Stomach (tissue), 8 donors: ENCODE measurements at regions not wholly inside any gene's neighbourhood (a gene's known extent, or its start where the extent isn't known, plus 50 kb on each side); places are given as distances from the start of the nearest gene placed in this dataset.

ENCODE experiments used
- DNase-seq, 2 donors: peaks; one replicate each; pipeline versions ENCODE4 v3.0.0 to v3.0.0-alpha.2; 2013 to 2019
- H3K27ac ChIP-seq, 5 donors: fragments of 200-600 bp in 4 of 5; sonication (generic) in 4 of 5; one replicate each; pipeline ENCODE4 v1.5.1; 2013 to 2019; ENCODE audit warnings: mild to moderate bottlenecking in 1 of 5, moderate library complexity in 1 of 5
- H3K27me3 ChIP-seq, 3 donors: fragments of 200-600 bp; sonication (generic); one replicate each; pipeline ENCODE4 v1.5.1; 2017 to 2019; ENCODE audit warnings: mixed run types in 1 of 3
- H3K36me3 ChIP-seq, 4 donors: fragments of 200-600 bp; sonication (generic); 1 replicate in 3 of 4; 2 replicates in 1 of 4; pipeline ENCODE4 v1.5.1; 2016 to 2019
- H3K4me1 ChIP-seq, 4 donors: fragments of 200-600 bp; sonication (generic); one replicate each; pipeline ENCODE4 v1.5.1; 2016 to 2019
- H3K4me3 ChIP-seq, 4 donors: fragments of 200-600 bp; sonication (generic) in 3 of 4; one replicate each; pipeline ENCODE4 v1.5.1; 2016 to 2019; ENCODE audit warnings: mild to moderate bottlenecking in 1 of 4
- H3K9me3 ChIP-seq, 4 donors: fragments of 200-600 bp; sonication (generic); one replicate each; pipeline ENCODE4 v1.5.1; 2016 to 2019
- CTCF ChIP-seq, 7 experiments: fragments of 450-650 bp in 4 of 7; fragments of 200-600 bp in 3 of 7; sonication (generic) in 3 of 7; IDR thresholded peaks; one replicate each; pipeline ENCODE4 v1.5.1; 2016 to 2019; ENCODE audit warnings: antibody characterized with exemption in 7 of 7, control low read depth in 2 of 7, mild to moderate bottlenecking in 1 of 7
- EP300 ChIP-seq: sonication (generic); formaldehyde crosslinking; IDR thresholded peaks from one replicate; pipeline ENCODE4 v1.6.1; 2017; ENCODE audit warnings: antibody characterized with exemption
- POLR2A ChIP-seq, 4 donors: fragments of 450-650 bp; IDR thresholded peaks; one replicate each; pipeline ENCODE4 v1.6.1; 2016; ENCODE audit warnings: antibody characterized with exemption in 4 of 4, control low read depth in 2 of 4, mild to moderate bottlenecking in 1 of 4, moderate library complexity in 1 of 4
- POLR2AphosphoS5 ChIP-seq, 3 donors: sonication (generic); formaldehyde crosslinking; IDR thresholded peaks; one replicate each; pipeline ENCODE4 v1.6.1; 2016; ENCODE audit warnings: antibody characterized with exemption in 3 of 3
- WGBS, 5 donors: extraction: QIAGEN DNeasy Blood & Tissue Kit in 3 of 5; methylation state at CpG; one replicate each; pipeline versions ENCODE4 v1.1.5 to v1.1.7; 2013 to 2018; 5-methylcytosine and 5-hydroxymethylcytosine counted together
- intact Hi-C: fragments of 100-400 bp; cut with DNase I; formaldehyde crosslinking; loops from one replicate; pipeline ENCODE4 v1.15.1; 2023; ENCODE audit warnings: low total_unique reads
- small RNA-seq, 4 donors: library from RNA; depleted of rRNA; stranded (forward); fragments of <200 nt; gene quantifications; one replicate each; pipeline ENCODE3, GENCODE V24; 2016
- donor health status: healthy with polysubstance abuse.
- donor health status: Bipolar disorder and iron deficiency.
- donor health status: healthy.

- Histone ChIP-seq H3K4me3 (no peak overlapping the region), H3K36me3 (no peaks in the 10 kb centered on the region), H3K27me3 (no peaks in the 10 kb centered on the region), H3K9me3 (peaks cover 0 to 11% (median 0%) of the 10 kb centered on the region in 4 donors), H3K4me1 (peaks cover 0 to 10% (median 0%) of the 10 kb centered on the region in 4 donors), H3K27ac (no peak overlapping the region)
- intact Hi-C loops: no loop called here
- TF ChIP-seq POLR2A (IDR thresholded peaks at IDR 0.05): no peak
- no peak for TF ChIP-seq CTCF (IDR thresholded peaks at IDR 0.05)
- TF ChIP-seq POLR2AphosphoS5 (IDR thresholded peaks at IDR 0.05): no peak
- no peak for TF ChIP-seq EP300
- DNase-seq: no peak
- 62 to 85% (median 79%) methylated on average over 5 of the region's 5 CpGs for WGBS, 5 donors
Observed at GRCh38 chr5:163387589-163388343, 49.6 kb upstream of the CCNG1 start.

Small RNAs in the stretch of these regions (small RNA-seq; reads per million reads assigned to genes)
- 0 reads per million in 4 donors for gene RNU6-164P
